ENCODE measurements at regions not wholly inside any gene's neighbourhood (a gene's known extent, or its start where the extent isn't known, plus 50 kb on each side); places are given as distances from the start of the nearest gene placed in this dataset.

GRCh38 chr12:77603946-77604345 is 226.7 kb upstream of the NAV3 start:
- Histone ChIP-seq H3K79me2 (ENCODE audit: control insufficient read depth, insufficient read depth, low read length, unreplicated experiment) (no peaks in the 10 kb centered on the region), H2AFZ (ENCODE audit: low read length, unreplicated experiment) (no peak overlapping the region), H3K4me1 (ENCODE audit: control insufficient read depth, insufficient read depth, low read length, unreplicated experiment) (no peaks in the 10 kb centered on the region), H3K36me3 (ENCODE audit: insufficient read depth, low read length) (no peaks in the 10 kb centered on the region), H3K4me3 (ENCODE audit: low read depth, low read length) (no peak overlapping the region), H3K27ac (ENCODE audit: low read depth, low read length) (no peak overlapping the region), H3K27me3 (ENCODE audit: insufficient read depth, low read length) (peaks cover 9% of the 10 kb centered on the region; the same call in 1 of the 2 replicates)

- Histone ChIP-seq H2AFZ (ENCODE audit: low read length, unreplicated experiment) (no peak overlapping the region), H3K4me1 (ENCODE audit: control insufficient read depth, insufficient read depth, low read length, unreplicated experiment) (no peaks in the 10 kb centered on the region), H3K79me2 (ENCODE audit: control insufficient read depth, insufficient read depth, low read length, unreplicated experiment) (no peaks in the 10 kb centered on the region), H3K4me3 (ENCODE audit: low read depth, low read length) (no peak overlapping the region), H3K27me3 (ENCODE audit: insufficient read depth, low read length) (peaks cover 9% of the 10 kb centered on the region; the same call in 1 of the 2 replicates), H3K27ac (ENCODE audit: low read depth, low read length) (no peak overlapping the region), H3K36me3 (ENCODE audit: insufficient read depth, low read length) (no peaks in the 10 kb centered on the region)
These were observed 229.6 kb upstream of the NAV3 start for GRCh38 chr12:77601069-77601468.

GRCh38 chr12:77600468-77600843 is 230.2 kb upstream of the NAV3 start:
- Histone ChIP-seq H3K4me1 (ENCODE audit: control insufficient read depth, insufficient read depth, low read length, unreplicated experiment) (no peaks in the 10 kb centered on the region), H2AFZ (ENCODE audit: low read length, unreplicated experiment) (no peak overlapping the region), H3K27me3 (ENCODE audit: insufficient read depth, low read length) (peaks cover 9% of the 10 kb centered on the region; the same call in 1 of the 2 replicates), H3K79me2 (ENCODE audit: control insufficient read depth, insufficient read depth, low read length, unreplicated experiment) (no peaks in the 10 kb centered on the region), H3K4me3 (ENCODE audit: low read depth, low read length) (no peak overlapping the region), H3K36me3 (ENCODE audit: insufficient read depth, low read length) (no peaks in the 10 kb centered on the region), H3K27ac (ENCODE audit: low read depth, low read length) (no peak overlapping the region)

GRCh38 chr12:77599782-77600467 is 230.8 kb upstream of the NAV3 start:
- H3K36me3 ChIP-seq (ENCODE audit: insufficient read depth, low read length) = no peaks in the 10 kb centered on the region
- H3K4me1 ChIP-seq (ENCODE audit: control insufficient read depth, insufficient read depth, low read length, unreplicated experiment) = no peaks in the 10 kb centered on the region
- H3K79me2 ChIP-seq (ENCODE audit: control insufficient read depth, insufficient read depth, low read length, unreplicated experiment) = no peaks in the 10 kb centered on the region
- no peak overlapping the region for H3K27ac ChIP-seq (ENCODE audit: low read depth, low read length)
- no peak overlapping the region for H2AFZ ChIP-seq (ENCODE audit: low read length, unreplicated experiment)
- H3K27me3 ChIP-seq (ENCODE audit: insufficient read depth, low read length) = peaks cover 9% of the 10 kb centered on the region; the same call in 1 of the 2 replicates
- H3K4me3 ChIP-seq (ENCODE audit: low read depth, low read length) = no peak overlapping the region

GRCh38 chr12:77594366-77594765 is 236.3 kb upstream of the NAV3 start:
- Histone ChIP-seq H2AFZ (ENCODE audit: low read length, unreplicated experiment) (no peak overlapping the region), H3K27ac (ENCODE audit: low read depth, low read length) (no peak overlapping the region), H3K79me2 (ENCODE audit: control insufficient read depth, insufficient read depth, low read length, unreplicated experiment) (no peaks in the 10 kb centered on the region), H3K4me3 (ENCODE audit: low read depth, low read length) (no peak overlapping the region), H3K27me3 (ENCODE audit: insufficient read depth, low read length) (no peaks in the 10 kb centered on the region), H3K4me1 (ENCODE audit: control insufficient read depth, insufficient read depth, low read length, unreplicated experiment) (no peaks in the 10 kb centered on the region), H3K36me3 (ENCODE audit: insufficient read depth, low read length) (no peaks in the 10 kb centered on the region)

- Histone ChIP-seq H3K4me3 (ENCODE audit: low read depth, low read length) (no peak overlapping the region), H3K79me2 (ENCODE audit: control insufficient read depth, insufficient read depth, low read length, unreplicated experiment) (no peaks in the 10 kb centered on the region), H3K36me3 (ENCODE audit: insufficient read depth, low read length) (no peaks in the 10 kb centered on the region), H2AFZ (ENCODE audit: low read length, unreplicated experiment) (no peak overlapping the region), H3K27me3 (ENCODE audit: insufficient read depth, low read length) (no peaks in the 10 kb centered on the region), H3K4me1 (ENCODE audit: control insufficient read depth, insufficient read depth, low read length, unreplicated experiment) (no peaks in the 10 kb centered on the region), H3K27ac (ENCODE audit: low read depth, low read length) (no peak overlapping the region)
These were observed 237.9 kb upstream of the NAV3 start for GRCh38 chr12:77592836-77593235.

- H3K27ac ChIP-seq (ENCODE audit: low read depth, low read length) = no peak overlapping the region
- H3K4me1 ChIP-seq (ENCODE audit: control insufficient read depth, insufficient read depth, low read length, unreplicated experiment) = no peaks in the 10 kb centered on the region
- no peaks in the 10 kb centered on the region for H3K79me2 ChIP-seq (ENCODE audit: control insufficient read depth, insufficient read depth, low read length, unreplicated experiment)
- H2AFZ ChIP-seq (ENCODE audit: low read length, unreplicated experiment) = no peak overlapping the region
- H3K36me3 ChIP-seq (ENCODE audit: insufficient read depth, low read length) = no peaks in the 10 kb centered on the region
- H3K27me3 ChIP-seq (ENCODE audit: insufficient read depth, low read length) = no peaks in the 10 kb centered on the region
- H3K4me3 ChIP-seq (ENCODE audit: low read depth, low read length) = no peak overlapping the region
These were observed 238.5 kb upstream of the NAV3 start for GRCh38 chr12:77591959-77592743.

GRCh38 chr12:77590306-77590705 is 240.4 kb upstream of the NAV3 start:
- Histone ChIP-seq H2AFZ (ENCODE audit: low read length, unreplicated experiment) (no peak overlapping the region), H3K27me3 (ENCODE audit: insufficient read depth, low read length) (no peaks in the 10 kb centered on the region), H3K36me3 (ENCODE audit: insufficient read depth, low read length) (no peaks in the 10 kb centered on the region), H3K4me1 (ENCODE audit: control insufficient read depth, insufficient read depth, low read length, unreplicated experiment) (no peaks in the 10 kb centered on the region), H3K4me3 (ENCODE audit: low read depth, low read length) (no peak overlapping the region), H3K27ac (ENCODE audit: low read depth, low read length) (no peak overlapping the region), H3K79me2 (ENCODE audit: control insufficient read depth, insufficient read depth, low read length, unreplicated experiment) (no peaks in the 10 kb centered on the region)

GRCh38 chr12:77584860-77585259 is 245.8 kb upstream of the NAV3 start:
- no peak overlapping the region for H3K4me3 ChIP-seq (ENCODE audit: low read depth, low read length)
- no peak overlapping the region for H3K27ac ChIP-seq (ENCODE audit: low read depth, low read length)
- no peaks in the 10 kb centered on the region for H3K79me2 ChIP-seq (ENCODE audit: control insufficient read depth, insufficient read depth, low read length, unreplicated experiment)
- no peak overlapping the region for H2AFZ ChIP-seq (ENCODE audit: low read length, unreplicated experiment)
- no peaks in the 10 kb centered on the region for H3K27me3 ChIP-seq (ENCODE audit: insufficient read depth, low read length)
- no peaks in the 10 kb centered on the region for H3K4me1 ChIP-seq (ENCODE audit: control insufficient read depth, insufficient read depth, low read length, unreplicated experiment)
- no peaks in the 10 kb centered on the region for H3K36me3 ChIP-seq (ENCODE audit: insufficient read depth, low read length)

GRCh38 chr12:77578466-77579220 is 252.1 kb upstream of the NAV3 start:
- Histone ChIP-seq H3K27ac (ENCODE audit: low read depth, low read length) (no peak overlapping the region), H3K27me3 (ENCODE audit: insufficient read depth, low read length) (no peaks in the 10 kb centered on the region), H3K4me1 (ENCODE audit: control insufficient read depth, insufficient read depth, low read length, unreplicated experiment) (peaks cover 6% of the 10 kb centered on the region), H3K79me2 (ENCODE audit: control insufficient read depth, insufficient read depth, low read length, unreplicated experiment) (no peaks in the 10 kb centered on the region), H3K4me3 (ENCODE audit: low read depth, low read length) (no peak overlapping the region), H2AFZ (ENCODE audit: low read length, unreplicated experiment) (no peak overlapping the region), H3K36me3 (ENCODE audit: insufficient read depth, low read length) (no peaks in the 10 kb centered on the region)
